Mucosa of descending colon (tissue), 3 donors: ENCODE measurements at regions not wholly inside any gene's neighbourhood (a gene's known extent, or its start where the extent isn't known, plus 50 kb on each side); places are given as distances from the start of the nearest gene placed in this dataset.

ENCODE experiments used
- ATAC-seq: fragments of 200-7000 bp; cut with Tn5 transposase; one replicate; pipeline ENCODE4 v1.9.1; 2020; ENCODE audit warnings: mild to moderate bottlenecking, moderate library complexity
- DNase-seq, 3 donors: peaks; one replicate each; pipeline ENCODE4 v3.0.0-alpha.2; 2020
- H3K36me3 ChIP-seq: fragments of 200-600 bp; one replicate; pipeline ENCODE4 v1.8.0; 2021; ENCODE audit warnings: low read depth, mild to moderate bottlenecking
- H3K4me1 ChIP-seq: fragments of 200-600 bp; one replicate; pipeline ENCODE4 v1.8.0; 2021; ENCODE audit warnings: low read depth, mild to moderate bottlenecking
- H3K4me3 ChIP-seq: fragments of 200-600 bp; one replicate; pipeline ENCODE4 v1.8.0; 2021; ENCODE audit warnings: mild to moderate bottlenecking
- H3K9me3 ChIP-seq: fragments of 200-600 bp; one replicate; pipeline ENCODE4 v1.8.0; 2021; ENCODE audit warnings: mild to moderate bottlenecking
- CTCF ChIP-seq: fragments of 200-600 bp; IDR thresholded peaks from one replicate; pipeline ENCODE4 v1.8.0; 2022; ENCODE audit warnings: antibody characterized with exemption, mild to moderate bottlenecking
- intact Hi-C, 2 donors: fragments of 100-400 bp; cut with DNase I in 1 of 2; cut with micrococcal nuclease in 1 of 2; formaldehyde crosslinking; loops; one replicate each; pipeline versions ENCODE4 v1.11.0 to v1.11.1; 2022; cut with DNase I, micrococcal nuclease
- donor health status: DM: no; HTN: no; CAD: no; lungs with moderate emphysema.
- donor health status: DM: no; HTN: no; CAD: no.
- donor health status: DM: no; HTN: yes; CAD: no.

- TF ChIP-seq CTCF: no peak
- DNase-seq: no peak
- H3K4me3 ChIP-seq: no peak overlapping the region
- H3K36me3 ChIP-seq: no peaks in the 10 kb centered on the region
- H3K4me1 ChIP-seq: no peaks in the 10 kb centered on the region
- ATAC-seq: no peak
- peaks cover 40% of the 10 kb centered on the region for H3K9me3 ChIP-seq
- intact Hi-C loops: no loop called here
These were observed 614.0 kb upstream of the EYS start for GRCh38 chr6:66321017-66321416.

GRCh38 chr6:66307490-66307889, 600.5 kb upstream of the EYS start:
- intact Hi-C loops: no loop called here
- TF ChIP-seq CTCF: no peak

GRCh38 chr6:66291905-66292304, 584.9 kb upstream of the EYS start:
- TF ChIP-seq CTCF: no peak
- DNase-seq (no peak), ATAC-seq (no peak)
- Histone ChIP-seq H3K4me1 (no peaks in the 10 kb centered on the region), H3K36me3 (no peaks in the 10 kb centered on the region), H3K4me3 (no peak overlapping the region), H3K9me3 (peaks cover 6% of the 10 kb centered on the region)
- intact Hi-C loops: no loop called here

More at GRCh38 chr6:66307490-66307889, 600.5 kb upstream of the EYS start:
- Histone ChIP-seq H3K4me3 (no peak overlapping the region), H3K36me3 (no peaks in the 10 kb centered on the region), H3K4me1 (no peaks in the 10 kb centered on the region), H3K9me3 (peaks cover 50% of the 10 kb centered on the region)
- ATAC-seq (no peak), DNase-seq (no peak)

- no peaks in the 10 kb centered on the region for H3K4me1 ChIP-seq
- no peak for TF ChIP-seq CTCF
- DNase-seq: no peak
- no peaks in the 10 kb centered on the region for H3K36me3 ChIP-seq
- no peak overlapping the region for H3K4me3 ChIP-seq
- no peak for ATAC-seq
- peaks cover 6% of the 10 kb centered on the region for H3K9me3 ChIP-seq
- intact Hi-C loops: no loop called here
These were observed 582.9 kb upstream of the EYS start for GRCh38 chr6:66289889-66290288.

- no peak for ATAC-seq
- Histone ChIP-seq H3K9me3 (peaks cover 25% of the 10 kb centered on the region), H3K4me3 (no peak overlapping the region), H3K4me1 (no peaks in the 10 kb centered on the region), H3K36me3 (no peaks in the 10 kb centered on the region)
- no peak for TF ChIP-seq CTCF
- DNase-seq: no peak
- intact Hi-C loops: no loop called here
These were observed 571.1 kb upstream of the EYS start for GRCh38 chr6:66278115-66278514.

- intact Hi-C loops: no loop called here
- ATAC-seq (no peak), DNase-seq (no peak)
- TF ChIP-seq CTCF: no peak
- H3K4me3 ChIP-seq: no peak overlapping the region
- no peaks in the 10 kb centered on the region for H3K4me1 ChIP-seq
- peaks cover 25% of the 10 kb centered on the region for H3K9me3 ChIP-seq
- no peaks in the 10 kb centered on the region for H3K36me3 ChIP-seq
These were observed 570.4 kb upstream of the EYS start for GRCh38 chr6:66277400-66277799.
